Stimulated activated naive B cell treated with anti-CD40 and anti-IgM and Interleukin-4, amounts not matched to agents 10 μg/mL and 1 μg/mL and 100 μg/mL, for 72 hours (primary cell): ENCODE measurements at regions not wholly inside any gene's neighbourhood (a gene's known extent, or its start where the extent isn't known, plus 50 kb on each side); places are given as distances from the start of the nearest gene placed in this dataset.

Experiments
- ATAC-seq, 2 donors: fragments of 150-1000 bp; cut with Tn5 transposase; replicated peaks; 2 replicates each; pipeline ENCODE4 v1.10.0; 2021; ENCODE audit warnings: moderate library complexity in 1 of 2
- DNase-seq: peaks from one replicate; pipeline ENCODE4 v3.0.0; 2021
- H3K27ac Mint-ChIP-seq: one replicate; pipeline ENCODE4 v1.8.0; 2022; ENCODE audit warnings: mild to moderate bottlenecking, mixed read lengths
- H3K27me3 Mint-ChIP-seq, 2 donors: one replicate each; pipeline ENCODE4 v1.8.0; 2022; ENCODE audit warnings: mixed read lengths in 2 of 2
- H3K36me3 Mint-ChIP-seq, 2 donors: one replicate each; pipeline ENCODE4 v1.8.0; 2022; ENCODE audit warnings: mixed read lengths in 2 of 2, mild to moderate bottlenecking in 1 of 2
- H3K4me1 Mint-ChIP-seq, 2 donors: one replicate each; pipeline ENCODE4 v1.8.0; 2022; ENCODE audit warnings: mixed read lengths in 2 of 2, mild to moderate bottlenecking in 1 of 2
- H3K4me3 Mint-ChIP-seq, 2 donors: one replicate each; pipeline ENCODE4 v1.8.0; 2022; ENCODE audit warnings: mild to moderate bottlenecking in 2 of 2, mixed read lengths in 2 of 2, moderate library complexity in 1 of 2
- H3K9me3 Mint-ChIP-seq, 2 donors: one replicate each; pipeline ENCODE4 v1.8.0; 2022; ENCODE audit warnings: mixed read lengths in 2 of 2, mild to moderate bottlenecking in 1 of 2

- Mint-ChIP-seq H3K4me1 (no peaks in the 10 kb centered on the region), H3K4me3 (no peak overlapping the region), H3K27me3 (no peaks in the 10 kb centered on the region), H3K9me3 (peaks cover 11 to 19% of the 10 kb centered on the region in 2 donors), H3K36me3 (peaks cover 0 to 7% of the 10 kb centered on the region in 2 donors), H3K27ac (no peak overlapping the region)
- DNase-seq (no peak), ATAC-seq (no peak)
These were observed 467.5 kb upstream of the TLE4 start for GRCh38 chr9:79104216-79104615.

GRCh38 chr9:79104951-79105350, 466.8 kb upstream of the TLE4 start:
- peaks cover 0 to 7% of the 10 kb centered on the region in 2 donors for H3K36me3 Mint-ChIP-seq
- no peak for DNase-seq
- no peak for ATAC-seq
- H3K4me1 Mint-ChIP-seq: no peaks in the 10 kb centered on the region
- H3K9me3 Mint-ChIP-seq: peaks cover 11 to 23% of the 10 kb centered on the region in 2 donors
- H3K4me3 Mint-ChIP-seq: no peak overlapping the region
- no peak overlapping the region for H3K27ac Mint-ChIP-seq
- no peaks in the 10 kb centered on the region for H3K27me3 Mint-ChIP-seq

GRCh38 chr9:79107911-79108676, 463.7 kb upstream of the TLE4 start:
- no peak overlapping the region for H3K4me3 Mint-ChIP-seq
- H3K27ac Mint-ChIP-seq: no peak overlapping the region
- H3K9me3 Mint-ChIP-seq: peaks cover 11 to 23% of the 10 kb centered on the region in 2 donors
- H3K4me1 Mint-ChIP-seq: no peaks in the 10 kb centered on the region
- DNase-seq: no peak
- ATAC-seq: no peak
- H3K36me3 Mint-ChIP-seq: peaks cover 0 to 7% of the 10 kb centered on the region in 2 donors
- peaks cover 0 to under 1% of the 10 kb centered on the region in 2 donors for H3K27me3 Mint-ChIP-seq

GRCh38 chr9:79111653-79112052, 460.1 kb upstream of the TLE4 start:
- ATAC-seq: no peak
- Mint-ChIP-seq H3K36me3 (peaks cover 0 to 7% of the 10 kb centered on the region in 2 donors), H3K27ac (no peak overlapping the region), H3K4me3 (no peak overlapping the region), H3K27me3 (peaks cover 0 to 4% of the 10 kb centered on the region in 2 donors), H3K4me1 (peaks cover 4 to 6% of the 10 kb centered on the region in 2 donors), H3K9me3 (peaks cover 10 to 19% of the 10 kb centered on the region in 2 donors)
- DNase-seq: no peak

- Mint-ChIP-seq H3K27ac (peak overlapping the region; percentile 20), H3K4me3 (peak overlapping the region; percentile 51 to 74), H3K9me3 (no peaks in the 10 kb centered on the region), H3K4me1 (peaks cover 4 to 6% of the 10 kb centered on the region in 2 donors), H3K27me3 (peaks cover 6 to 9% of the 10 kb centered on the region in 2 donors), H3K36me3 (no peaks in the 10 kb centered on the region)
- ATAC-seq (peak; percentile 41 to 53), DNase-seq (no peak)
These were observed 456.6 kb upstream of the TLE4 start for GRCh38 chr9:79115176-79115575.

GRCh38 chr9:79116041-79116440, 455.7 kb upstream of the TLE4 start:
- no peaks in the 10 kb centered on the region for H3K9me3 Mint-ChIP-seq

GRCh38 chr9:79116709-79117108, 455.1 kb upstream of the TLE4 start:
- peaks cover 6 to 9% of the 10 kb centered on the region in 2 donors for H3K27me3 Mint-ChIP-seq
- no peak for DNase-seq
- H3K36me3 Mint-ChIP-seq: no peaks in the 10 kb centered on the region
- no peak for ATAC-seq
- no peak overlapping the region for H3K27ac Mint-ChIP-seq
- peaks cover 4 to 6% of the 10 kb centered on the region in 2 donors for H3K4me1 Mint-ChIP-seq
- no peaks in the 10 kb centered on the region for H3K9me3 Mint-ChIP-seq
- H3K4me3 Mint-ChIP-seq: no peak overlapping the region

More at GRCh38 chr9:79116041-79116440, 455.7 kb upstream of the TLE4 start:
- no peak overlapping the region for H3K27ac Mint-ChIP-seq
- peaks cover 4 to 6% of the 10 kb centered on the region in 2 donors for H3K4me1 Mint-ChIP-seq
- no peak overlapping the region for H3K4me3 Mint-ChIP-seq
- no peak for ATAC-seq
- no peaks in the 10 kb centered on the region for H3K36me3 Mint-ChIP-seq
- H3K27me3 Mint-ChIP-seq: peaks cover 6 to 9% of the 10 kb centered on the region in 2 donors
- no peak for DNase-seq

GRCh38 chr9:79120533-79120932, 451.2 kb upstream of the TLE4 start:
- ATAC-seq (no peak), DNase-seq (no peak)
- Mint-ChIP-seq H3K36me3 (no peaks in the 10 kb centered on the region), H3K4me1 (no peaks in the 10 kb centered on the region), H3K27ac (no peak overlapping the region), H3K27me3 (peaks cover 9 to 14% of the 10 kb centered on the region in 2 donors), H3K4me3 (no peak overlapping the region), H3K9me3 (peaks cover 0 to 3% of the 10 kb centered on the region in 2 donors)

- no peak for DNase-seq
- no peak for ATAC-seq
- Mint-ChIP-seq H3K4me3 (no peak overlapping the region), H3K27me3 (peaks cover 9 to 14% of the 10 kb centered on the region in 2 donors), H3K4me1 (no peaks in the 10 kb centered on the region), H3K9me3 (peaks cover 0 to 3% of the 10 kb centered on the region in 2 donors), H3K27ac (peak overlapping the region; percentile 28), H3K36me3 (no peaks in the 10 kb centered on the region)
These were observed 450.8 kb upstream of the TLE4 start for GRCh38 chr9:79120941-79121340.

GRCh38 chr9:79123415-79123814, 448.4 kb upstream of the TLE4 start:
- Mint-ChIP-seq H3K4me3 (no peak overlapping the region), H3K36me3 (no peaks in the 10 kb centered on the region), H3K4me1 (no peaks in the 10 kb centered on the region), H3K27me3 (peaks cover 9 to 14% of the 10 kb centered on the region in 2 donors), H3K27ac (no peak overlapping the region), H3K9me3 (peaks cover 0 to 3% of the 10 kb centered on the region in 2 donors)
- DNase-seq: no peak
- ATAC-seq: no peak

GRCh38 chr9:79127661-79128060, 444.1 kb upstream of the TLE4 start:
- Mint-ChIP-seq H3K4me3 (no peak overlapping the region), H3K36me3 (no peaks in the 10 kb centered on the region), H3K27ac (no peak overlapping the region), H3K4me1 (peaks cover 2 to 5% of the 10 kb centered on the region in 2 donors), H3K9me3 (peaks cover 0 to 1% of the 10 kb centered on the region in 2 donors), H3K27me3 (peaks cover 0 to 1% of the 10 kb centered on the region in 2 donors)
- DNase-seq (no peak), ATAC-seq (no peak)

GRCh38 chr9:79129865-79130480, 441.8 kb upstream of the TLE4 start:
- Mint-ChIP-seq H3K36me3 (no peaks in the 10 kb centered on the region), H3K27me3 (no peaks in the 10 kb centered on the region), H3K4me1 (peaks cover 2 to 5% of the 10 kb centered on the region in 2 donors), H3K4me3 (no peak overlapping the region), H3K9me3 (no peaks in the 10 kb centered on the region), H3K27ac (no peak overlapping the region)
- ATAC-seq (no peak), DNase-seq (no peak)

- Mint-ChIP-seq H3K27me3 (no peaks in the 10 kb centered on the region), H3K4me1 (peaks cover 2 to 5% of the 10 kb centered on the region in 2 donors), H3K27ac (no peak overlapping the region), H3K9me3 (no peaks in the 10 kb centered on the region), H3K36me3 (no peaks in the 10 kb centered on the region), H3K4me3 (no peak overlapping the region)
- ATAC-seq: no peak
- no peak for DNase-seq
These were observed 440.5 kb upstream of the TLE4 start for GRCh38 chr9:79131246-79131774.

GRCh38 chr9:79131824-79132377, 439.9 kb upstream of the TLE4 start:
- ATAC-seq: no peak
- Mint-ChIP-seq H3K9me3 (no peaks in the 10 kb centered on the region), H3K27ac (no peak overlapping the region), H3K4me3 (no peak overlapping the region), H3K27me3 (no peaks in the 10 kb centered on the region), H3K36me3 (no peaks in the 10 kb centered on the region), H3K4me1 (peaks cover 2 to 5% of the 10 kb centered on the region in 2 donors)
- DNase-seq: no peak
